ENCODE measurements at regions not wholly inside any gene's neighbourhood (a gene's known extent, or its start where the extent isn't known, plus 50 kb on each side); places are given as distances from the start of the nearest gene placed in this dataset.

DNA sequence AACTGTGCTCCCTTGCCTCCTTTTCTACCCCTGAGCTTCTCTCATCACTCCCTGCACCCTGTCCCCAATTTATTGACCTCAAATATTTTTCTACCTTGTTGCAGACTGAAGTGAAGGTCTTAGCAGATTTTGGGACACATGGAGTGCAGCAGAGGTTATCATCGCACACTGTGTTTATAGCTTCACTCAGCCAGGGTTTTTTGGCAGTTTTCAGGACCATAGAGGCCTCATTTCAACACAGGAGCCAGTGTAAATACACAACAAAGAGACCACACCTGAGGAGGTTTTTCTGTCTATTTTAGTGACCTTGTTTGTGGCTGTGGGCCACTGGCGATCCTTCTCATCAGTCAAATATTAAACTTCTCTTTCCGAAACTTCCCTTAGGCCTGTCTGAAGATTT lies 457.1 kb downstream of the SPRY1 start:
- DNase-seq = no peak

DNA sequence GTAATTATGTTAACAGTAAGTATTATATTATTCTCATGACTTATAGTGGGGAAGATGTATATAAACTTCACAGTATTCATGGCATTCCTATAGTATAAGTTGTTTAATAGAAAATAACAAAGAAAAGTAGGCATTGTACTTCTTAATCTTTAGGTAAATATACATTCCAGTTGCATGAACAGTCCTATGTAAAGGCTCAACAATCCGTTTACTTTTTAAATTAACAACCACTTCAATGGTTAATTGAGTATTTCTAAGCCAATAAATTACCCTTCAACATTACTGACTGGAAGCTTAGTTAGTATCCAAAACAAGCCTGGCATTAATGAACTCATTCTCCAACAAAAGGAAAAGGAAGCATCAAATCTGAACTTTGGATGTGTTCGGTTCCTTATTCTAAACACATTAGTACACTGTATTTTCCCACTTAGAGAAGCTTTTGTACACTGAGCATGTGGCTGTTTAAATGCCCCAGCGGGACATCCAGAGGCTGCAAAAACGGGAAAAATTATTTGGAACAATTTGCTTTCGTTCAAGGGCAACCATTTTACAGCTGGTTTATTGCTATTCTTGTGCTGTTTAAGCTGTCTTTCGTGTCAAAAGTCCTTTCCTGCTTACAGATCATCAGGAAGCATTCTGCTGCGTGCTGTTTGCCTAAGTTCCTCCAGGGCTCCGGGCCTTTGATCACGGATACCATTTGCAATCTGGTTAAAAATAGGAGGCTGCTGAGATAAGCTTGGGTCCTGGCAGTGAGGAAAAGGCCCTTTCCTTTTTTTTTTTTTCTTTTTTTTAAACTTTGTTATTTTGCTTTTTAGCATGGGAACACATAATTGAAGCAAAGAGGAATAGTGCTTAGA lies 460.3 kb downstream of the SPRY1 start:
- DNase-seq = no peak

DNA sequence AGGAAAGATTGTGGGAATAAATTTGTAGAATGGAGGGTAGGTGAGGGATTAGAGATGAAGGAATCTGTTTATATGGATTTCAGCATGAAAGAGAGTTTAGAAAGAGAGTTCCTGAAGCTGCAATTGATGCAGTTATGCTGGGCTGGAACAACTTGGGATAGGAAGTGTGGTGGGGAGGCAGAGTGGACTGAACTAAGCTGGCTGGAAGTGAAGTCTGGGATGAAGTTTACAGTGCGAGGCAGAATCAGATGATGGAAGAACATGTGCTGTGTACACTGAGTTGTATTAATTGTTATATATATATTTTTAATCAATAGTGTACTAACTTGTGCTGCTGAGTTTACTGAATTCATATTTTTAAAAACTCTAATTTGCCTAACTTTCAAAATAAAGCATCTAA lies 461.9 kb downstream of the SPRY1 start:
- no peak for DNase-seq

DNA sequence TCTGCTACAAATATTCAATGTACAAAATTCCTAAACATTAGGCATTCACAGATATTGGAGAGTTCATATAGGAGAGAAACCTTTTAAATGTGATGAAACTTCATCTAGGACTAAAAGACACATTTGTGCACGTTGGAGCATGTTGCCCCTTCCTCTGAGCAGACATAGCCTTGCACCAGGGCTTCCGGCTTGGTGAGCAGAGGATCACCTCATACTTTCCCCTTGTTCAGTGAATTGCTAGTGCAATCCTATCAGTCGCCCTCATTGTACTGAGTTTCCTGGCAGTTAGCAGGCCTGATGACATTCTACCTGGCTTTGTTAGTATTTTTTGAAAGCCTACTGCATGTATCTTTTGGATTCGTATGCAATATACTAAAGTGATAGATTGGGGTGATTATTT lies 466.2 kb downstream of the SPRY1 start:
- no peak for DNase-seq

DNA sequence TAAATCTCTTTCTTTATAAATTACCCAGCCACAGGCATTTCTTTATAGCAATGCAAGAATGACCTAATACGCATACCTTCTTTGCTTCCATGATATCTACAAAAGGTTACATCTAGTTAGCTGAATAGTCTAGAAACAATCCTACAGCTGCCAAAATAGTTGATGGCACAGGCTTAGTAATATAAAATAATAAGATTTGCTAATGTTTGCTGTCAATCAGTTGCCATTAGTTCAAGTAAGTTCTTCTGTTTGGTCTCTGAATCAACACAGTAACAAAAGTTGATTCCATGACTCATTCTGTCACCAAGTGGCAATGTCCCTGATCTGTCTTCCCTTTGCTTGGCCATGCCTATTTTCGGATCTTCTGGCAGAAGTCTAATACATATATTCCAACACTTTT lies 470.2 kb downstream of the SPRY1 start:
- no peak for DNase-seq

DNA sequence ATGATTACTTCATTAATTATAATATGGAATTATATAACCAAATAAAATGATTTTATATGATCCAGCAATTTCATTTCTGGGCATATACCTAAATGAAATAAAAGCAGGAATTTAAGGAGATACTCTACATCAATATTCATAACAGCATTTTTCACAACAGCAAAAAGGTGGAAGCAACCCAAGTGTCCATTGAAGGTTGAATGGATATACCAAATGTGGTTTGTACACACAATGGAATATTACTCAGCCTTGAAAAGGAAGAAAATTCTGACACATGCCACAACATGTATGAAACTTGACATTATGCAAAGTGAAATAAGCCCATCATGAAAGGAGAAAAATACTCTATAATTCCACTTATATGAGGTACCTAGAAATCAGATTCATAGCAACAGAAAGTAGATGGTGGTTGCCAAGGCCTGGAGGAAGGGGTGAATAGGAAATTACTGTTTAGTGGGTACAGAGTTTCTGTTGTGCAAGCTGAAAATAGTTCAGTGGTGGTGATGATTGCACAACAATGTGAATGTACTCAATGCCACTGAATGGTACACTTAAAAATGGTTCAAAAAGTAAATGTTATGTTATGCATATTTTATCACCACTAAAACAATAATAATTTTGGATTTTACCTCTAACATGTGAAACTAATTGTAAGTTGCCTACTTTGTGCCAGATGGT lies 471.5 kb downstream of the SPRY1 start:
- DNase-seq = no peak

DNA sequence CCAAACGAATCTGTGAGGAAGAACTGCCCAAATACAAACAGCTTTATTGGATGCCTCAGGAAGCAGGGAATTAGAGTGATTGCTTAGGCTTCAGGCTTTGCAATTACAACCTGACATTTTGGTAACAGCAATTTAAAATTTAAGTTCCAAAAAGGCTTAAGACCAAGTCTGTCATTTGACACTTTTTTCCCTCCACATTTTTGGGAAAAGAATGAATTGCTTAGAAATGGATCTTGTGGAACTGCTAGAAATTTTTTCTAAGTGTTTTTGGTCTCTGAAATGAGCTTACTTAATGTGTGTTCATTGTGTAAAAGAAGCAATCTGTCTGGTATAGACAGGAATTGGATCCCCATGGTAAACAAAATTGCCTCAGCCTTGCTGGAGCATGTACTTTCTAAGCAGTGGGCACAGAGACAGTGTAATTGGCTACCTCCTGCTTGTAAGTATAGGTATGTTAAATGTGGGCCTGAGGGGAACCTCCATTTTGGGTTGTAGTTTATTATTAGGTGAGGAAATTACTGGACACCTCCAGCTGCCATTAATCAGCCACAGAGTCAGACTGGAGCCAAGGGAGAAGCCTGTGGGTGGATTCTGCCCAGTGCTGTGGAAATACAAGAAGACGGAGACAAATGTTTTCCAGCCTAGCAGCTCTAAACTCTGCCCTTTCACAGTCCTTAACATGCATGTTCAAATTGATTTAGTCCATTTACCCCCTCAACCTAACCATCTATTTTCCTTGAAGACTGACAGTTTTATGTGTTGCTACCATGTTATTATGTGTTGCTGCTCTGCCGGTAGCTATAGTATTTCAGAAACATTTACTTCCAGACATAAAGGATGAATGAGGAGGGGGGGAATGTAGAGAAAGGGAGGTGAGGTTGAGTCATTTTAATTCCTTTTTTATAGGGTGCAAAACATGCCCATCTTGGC lies 473.0 kb downstream of the SPRY1 start:
- DNase-seq = no peak

DNA sequence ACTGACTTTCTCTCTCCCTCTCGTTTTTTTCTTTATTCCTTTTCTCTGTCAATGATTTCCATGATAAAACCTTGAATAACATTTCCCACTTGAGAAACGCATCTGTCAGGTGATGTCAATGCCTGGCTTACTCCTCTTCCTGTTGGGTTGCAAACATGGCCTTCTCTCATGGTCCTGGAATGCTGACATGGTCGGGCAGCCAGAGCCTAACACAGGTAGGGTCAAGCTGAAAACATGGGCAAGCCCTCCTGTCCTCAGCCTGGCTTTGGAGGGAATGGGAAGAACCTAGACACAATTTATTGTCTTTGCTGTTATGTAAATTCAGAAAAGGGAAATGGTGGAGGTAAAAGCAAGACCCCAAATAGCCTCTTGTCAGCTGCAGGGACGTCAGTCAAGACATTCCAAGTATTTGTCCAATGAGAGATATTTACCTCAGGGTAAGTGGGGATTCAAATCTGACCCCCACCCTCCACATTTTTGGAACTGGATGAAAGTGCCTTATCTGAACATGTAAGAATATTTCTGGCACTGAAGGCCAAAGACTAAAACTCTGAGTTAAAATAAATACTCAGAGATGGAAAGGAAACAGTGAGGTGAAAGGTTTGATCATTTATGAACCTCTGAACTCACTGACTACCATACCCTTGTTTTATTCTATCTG lies 473.8 kb downstream of the SPRY1 start:
- no peak for DNase-seq

DNA sequence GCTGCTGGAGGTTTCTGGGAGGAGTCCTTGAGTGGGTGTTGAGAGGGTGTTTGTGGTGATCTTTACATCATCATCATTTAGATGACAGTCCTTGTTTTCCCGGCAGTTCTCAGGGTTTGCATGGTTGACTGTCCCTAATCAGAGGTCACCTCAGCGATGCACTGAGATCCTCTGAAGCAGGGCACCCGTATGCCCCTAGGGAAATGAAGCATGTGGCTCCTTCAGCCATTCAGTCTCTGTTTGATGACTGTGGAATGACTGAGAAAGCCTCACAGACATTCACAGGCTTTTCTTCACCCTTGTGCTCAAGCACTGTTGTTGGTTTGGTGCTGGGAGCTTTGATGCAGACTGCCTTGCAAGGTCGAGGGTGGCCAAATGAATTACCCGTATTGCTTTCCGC lies 474.7 kb downstream of the SPRY1 start:
- no peak for DNase-seq

DNA sequence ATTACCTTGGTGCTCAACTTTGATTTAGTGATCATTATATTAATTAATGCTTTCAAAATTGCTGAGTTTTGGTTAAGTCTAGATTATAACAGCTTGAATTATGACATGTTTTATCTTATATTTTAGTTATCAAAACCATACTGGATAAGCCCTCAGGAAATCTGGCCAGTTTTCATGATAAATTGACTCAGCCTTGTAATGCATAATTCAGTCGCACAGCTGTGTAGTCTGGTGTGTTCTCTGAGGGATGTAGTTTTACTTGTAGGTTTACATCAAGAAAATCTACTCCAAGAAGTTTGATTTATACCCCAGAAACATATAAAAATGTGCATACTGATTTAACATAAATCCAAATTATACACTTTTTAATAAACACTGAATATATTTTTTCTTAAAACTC lies 477.5 kb downstream of the SPRY1 start:
- DNase-seq = no peak

DNA sequence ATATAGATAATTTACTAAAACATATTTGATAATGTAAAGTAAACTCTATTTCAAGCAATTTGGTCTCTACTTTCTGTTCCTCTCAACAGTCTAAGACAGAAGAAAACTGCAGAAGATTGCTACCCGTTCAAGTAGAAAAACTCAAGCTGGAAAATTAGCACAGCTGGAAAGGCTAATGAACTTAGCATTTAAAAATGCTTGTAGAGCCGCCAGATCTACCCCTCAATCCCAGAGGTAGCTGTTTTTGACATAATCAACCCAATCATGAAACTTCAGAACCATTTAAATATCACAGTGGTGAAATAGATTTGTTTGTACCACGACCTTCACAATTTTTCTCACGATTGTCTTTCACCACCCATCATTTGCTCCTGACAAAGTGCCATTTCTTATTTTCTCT lies 479.5 kb downstream of the SPRY1 start:
- DNase-seq = no peak

DNA sequence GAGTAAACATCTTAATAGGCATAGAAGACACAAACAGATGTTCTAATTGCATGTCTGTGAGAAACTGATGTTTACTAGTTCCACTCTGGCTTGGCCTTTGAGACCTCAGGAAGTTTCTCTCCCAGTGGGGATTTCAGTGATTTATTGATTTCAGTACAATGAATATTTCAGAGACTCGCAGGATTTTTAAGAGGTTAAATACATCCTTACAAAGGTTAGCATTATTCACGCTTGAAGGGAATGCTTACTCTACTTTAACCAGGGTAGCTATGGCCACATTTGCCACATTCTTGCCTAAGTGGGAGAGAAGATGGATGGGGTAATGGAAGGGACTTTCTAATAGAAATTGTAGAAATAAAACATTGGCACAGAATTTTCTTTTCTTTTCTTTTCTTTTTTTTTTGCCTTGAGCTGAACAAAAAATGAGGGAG lies 480.1 kb downstream of the SPRY1 start:
- DNase-seq = no peak

DNA sequence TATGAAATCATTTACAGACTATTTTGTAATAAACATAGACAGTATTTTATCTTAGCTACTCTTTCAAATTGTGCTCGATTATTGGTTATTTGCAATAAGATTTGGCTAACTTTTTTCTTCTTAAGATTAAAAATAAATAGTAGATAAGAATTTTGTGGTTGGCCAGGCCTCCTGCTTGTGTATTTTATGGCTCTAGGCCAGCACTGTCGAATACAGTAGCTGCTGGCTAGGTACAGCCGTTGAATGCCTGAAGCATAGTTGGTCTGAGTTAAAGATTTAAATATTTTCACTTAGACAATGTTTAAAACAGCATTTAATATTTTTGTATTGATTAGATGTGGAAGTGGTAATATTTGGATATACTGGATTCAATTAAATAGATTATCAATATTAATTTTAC lies 481.0 kb downstream of the SPRY1 start:
- DNase-seq = no peak

DNA sequence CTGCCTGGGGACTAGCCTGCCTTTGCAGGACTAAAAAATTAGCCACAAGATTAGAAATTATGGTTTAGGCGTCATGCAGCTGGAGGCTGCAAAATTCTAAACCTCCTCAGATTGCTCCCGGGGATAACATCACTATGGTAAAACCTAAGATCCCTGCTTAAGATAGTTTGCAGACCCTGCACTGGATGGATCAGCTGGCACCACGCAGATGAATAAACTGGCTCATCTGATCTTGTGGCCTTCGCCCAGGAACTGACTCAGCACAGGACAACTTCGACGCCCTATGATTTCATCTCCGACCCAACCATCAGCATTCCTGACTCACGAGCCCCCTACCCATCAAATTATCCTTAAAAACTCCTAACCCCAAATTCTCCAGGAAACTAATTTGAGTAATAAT lies 482.4 kb downstream of the SPRY1 start:
- DNase-seq = no peak

DNA sequence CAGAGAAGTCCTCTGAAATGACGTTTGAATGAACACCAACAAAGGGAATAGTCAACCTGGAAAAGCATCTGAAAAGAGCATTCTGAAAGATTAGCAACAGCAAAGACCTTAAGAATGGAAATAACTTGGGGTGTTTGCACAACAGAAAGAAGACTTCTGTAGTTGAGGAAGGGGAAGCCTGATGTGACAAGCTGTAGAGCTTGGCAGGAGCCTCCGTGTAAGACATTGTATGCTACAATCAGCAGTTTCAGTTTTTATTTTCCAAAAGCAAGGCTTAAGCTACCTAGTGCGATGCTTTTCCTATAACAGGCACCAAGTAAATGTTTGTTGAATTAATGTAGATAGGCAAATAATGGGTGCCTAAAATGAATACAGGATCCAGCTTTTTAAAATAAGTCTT lies 484.0 kb downstream of the SPRY1 start:
- no peak for DNase-seq

DNA sequence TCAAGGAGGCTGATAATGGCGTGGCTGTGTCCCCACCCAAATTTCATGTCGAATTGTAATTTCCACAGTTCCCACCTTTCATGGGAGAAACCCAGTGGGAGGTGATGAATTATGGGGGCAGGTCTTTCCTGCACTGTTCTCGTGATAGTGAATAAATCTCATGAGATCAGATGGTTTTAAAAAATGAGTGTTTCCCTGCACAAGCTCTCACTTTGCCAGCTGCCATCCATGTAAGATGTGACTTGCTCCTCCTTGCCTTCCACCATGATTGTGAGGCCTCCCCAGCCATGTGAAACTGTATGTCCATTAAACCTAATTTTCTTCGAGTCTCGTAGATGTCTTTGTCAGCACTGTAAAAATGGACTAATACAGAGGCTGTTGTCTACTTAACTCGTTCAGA lies 488.3 kb downstream of the SPRY1 start:
- no peak for DNase-seq

DNA sequence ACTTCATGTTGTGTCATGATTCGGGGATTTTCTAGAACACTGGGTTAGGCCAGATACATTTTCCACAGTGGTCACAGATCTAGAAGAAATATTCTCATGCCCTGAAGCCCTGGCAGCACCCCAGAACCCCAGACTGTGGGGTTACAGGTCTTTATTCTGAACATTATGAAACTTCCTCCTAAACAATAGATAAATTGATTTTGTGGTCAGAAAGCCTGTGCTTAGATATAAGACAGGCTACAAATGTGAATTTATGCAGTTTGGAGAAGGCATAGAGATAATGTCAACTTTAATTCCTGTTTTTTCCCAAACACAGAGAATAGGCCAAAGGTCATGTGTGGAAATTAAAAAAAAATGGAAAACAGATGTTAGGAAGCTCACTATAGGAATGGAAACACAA lies 492.9 kb downstream of the SPRY1 start:
- no peak for DNase-seq

DNA sequence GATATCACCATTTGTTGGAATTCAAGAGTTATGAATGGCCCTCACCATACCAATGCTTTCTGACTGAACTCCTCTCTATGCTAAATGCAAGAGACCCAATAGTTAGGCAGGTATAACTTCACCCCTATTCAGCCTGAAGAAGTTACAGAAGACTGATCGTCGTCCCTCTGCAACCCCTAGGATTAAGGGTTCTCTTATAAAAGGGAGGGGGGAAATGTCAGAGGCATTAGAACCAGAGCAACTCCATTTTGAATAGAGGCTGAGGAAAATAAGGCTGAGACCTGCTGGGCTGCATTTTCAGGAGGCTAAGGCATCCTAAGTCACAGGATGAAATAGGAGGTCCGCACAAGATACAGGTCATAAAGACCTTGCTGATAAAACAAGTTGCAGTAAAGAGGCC lies 494.3 kb downstream of the SPRY1 start:
- DNase-seq = no peak

DNA sequence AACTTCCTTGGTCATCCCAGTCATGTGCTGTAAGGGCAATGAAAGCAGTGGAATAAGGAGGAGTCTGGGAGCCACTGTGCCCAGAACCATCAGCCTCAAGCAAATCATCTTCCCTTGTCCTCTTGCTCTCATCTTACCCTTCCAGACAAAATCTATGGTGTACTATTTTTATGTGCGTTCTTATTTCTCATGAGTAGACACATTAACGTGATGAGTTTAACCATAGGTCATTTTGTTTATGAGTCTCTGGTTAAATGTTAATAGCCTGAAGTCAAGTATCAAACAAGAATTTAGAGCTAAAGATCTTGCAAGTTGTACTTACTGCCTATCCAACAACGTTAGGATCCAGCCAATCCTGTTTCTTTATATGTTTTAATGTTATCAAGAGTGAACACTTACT lies 495.3 kb downstream of the SPRY1 start:
- no peak for DNase-seq

DNA sequence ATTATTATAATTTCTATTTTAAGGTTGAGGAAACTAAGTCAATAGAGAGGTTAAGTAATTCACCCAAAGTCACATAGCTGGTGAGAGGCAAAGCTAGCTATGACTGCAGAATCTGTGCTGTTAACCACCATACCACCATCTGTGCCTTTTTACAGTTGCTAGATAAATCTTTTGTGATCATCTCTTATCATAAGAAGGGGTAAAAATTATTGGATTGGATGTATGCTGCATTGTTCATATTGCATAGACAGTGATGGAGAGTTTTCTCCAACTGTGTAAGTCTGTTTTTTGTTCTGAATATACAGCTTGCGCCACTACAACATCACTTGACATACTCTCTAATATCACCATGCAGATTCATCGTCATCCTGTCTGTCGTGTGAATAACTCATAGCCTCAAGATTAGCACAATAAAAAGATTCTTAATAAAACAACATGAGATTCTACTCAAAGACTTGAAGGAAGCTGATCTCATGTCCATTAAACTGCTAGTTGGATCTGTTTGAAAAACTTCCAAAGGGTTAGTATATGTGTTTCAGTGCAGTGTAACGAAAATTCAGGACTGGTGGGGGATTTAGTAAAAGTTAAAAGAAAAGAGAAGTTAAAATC lies 495.9 kb downstream of the SPRY1 start:
- no peak for DNase-seq

DNA sequence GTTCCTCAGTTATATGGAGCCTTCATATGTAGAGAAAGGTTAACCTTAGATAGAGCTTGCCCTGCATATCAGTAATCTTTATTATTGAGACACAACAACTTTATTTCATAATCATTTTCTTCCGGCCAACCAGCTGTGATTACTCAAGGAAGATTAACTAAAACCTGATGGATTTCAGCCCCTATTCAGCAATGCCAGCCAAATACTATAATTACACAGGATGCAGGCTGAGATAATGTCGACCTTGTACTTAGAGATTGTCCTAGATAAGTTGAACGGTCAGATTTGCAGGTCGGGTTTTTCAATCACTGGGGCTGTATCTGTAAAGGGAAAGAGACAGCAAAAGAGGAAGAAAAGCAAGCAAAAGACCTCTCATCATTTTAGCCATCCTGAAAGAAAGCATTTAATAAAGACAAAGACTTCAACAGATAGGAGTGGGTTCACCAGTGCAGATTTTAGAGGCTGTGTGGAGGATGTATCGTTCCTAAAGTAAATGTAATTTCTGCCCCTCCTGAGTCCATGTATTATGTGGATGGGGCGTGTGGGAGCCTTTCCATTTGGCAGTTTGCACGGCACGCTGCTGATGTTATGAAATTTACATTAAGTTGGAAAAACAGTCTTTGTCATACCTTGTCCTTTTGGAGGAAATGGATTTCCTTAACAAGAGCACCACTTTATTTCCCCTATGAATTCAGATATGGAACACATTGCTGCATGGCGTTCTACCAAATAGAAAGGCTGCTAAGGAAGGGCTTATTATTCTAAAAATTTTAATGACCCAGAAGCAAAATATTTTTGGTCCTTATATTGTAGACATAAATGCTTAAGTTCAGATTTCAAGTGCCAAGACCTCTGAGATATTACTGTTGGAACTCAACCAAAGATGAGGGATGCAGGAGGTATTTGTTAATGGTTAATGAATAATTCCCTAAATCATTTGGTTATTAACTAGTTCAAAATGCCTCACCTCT lies 496.7 kb downstream of the SPRY1 start:
- DNase-seq = no peak
